T-helper 22 cell (primary cell): ENCODE measurements at regions not wholly inside any gene's neighbourhood (a gene's known extent, or its start where the extent isn't known, plus 50 kb on each side); places are given as distances from the start of the nearest gene placed in this dataset.
"Not testable (repeated sequence)": the region's sequence is repeated elsewhere in the genome, so short reads cannot be mapped to it uniquely, and the experiment has no call there.

ENCODE experiments used
- DNase-seq: peaks from one replicate; pipeline ENCODE4 v3.0.0-alpha.2; 2020; ENCODE audit warnings: low read depth

DNA sequence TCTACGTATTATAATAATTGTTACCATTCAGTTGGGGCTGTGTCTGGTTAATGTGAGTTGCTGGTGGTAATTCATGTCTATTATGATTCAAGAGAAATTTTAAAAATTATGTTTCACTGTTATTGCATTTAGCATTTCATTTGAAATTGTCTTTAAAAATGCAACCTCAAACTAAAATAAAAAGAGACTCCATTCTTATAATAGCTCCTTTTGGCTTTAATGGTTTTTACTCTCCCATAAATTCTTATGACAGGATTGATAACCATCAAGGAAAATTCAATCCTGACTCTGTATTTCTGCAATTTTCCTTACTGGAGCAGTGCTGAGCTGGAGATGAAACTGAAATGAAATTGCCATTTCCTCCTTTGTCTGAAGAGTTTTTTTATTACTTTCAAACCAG, 262.7 kb downstream of the REEP3 start:
- DNase-seq, result no peak

DNA sequence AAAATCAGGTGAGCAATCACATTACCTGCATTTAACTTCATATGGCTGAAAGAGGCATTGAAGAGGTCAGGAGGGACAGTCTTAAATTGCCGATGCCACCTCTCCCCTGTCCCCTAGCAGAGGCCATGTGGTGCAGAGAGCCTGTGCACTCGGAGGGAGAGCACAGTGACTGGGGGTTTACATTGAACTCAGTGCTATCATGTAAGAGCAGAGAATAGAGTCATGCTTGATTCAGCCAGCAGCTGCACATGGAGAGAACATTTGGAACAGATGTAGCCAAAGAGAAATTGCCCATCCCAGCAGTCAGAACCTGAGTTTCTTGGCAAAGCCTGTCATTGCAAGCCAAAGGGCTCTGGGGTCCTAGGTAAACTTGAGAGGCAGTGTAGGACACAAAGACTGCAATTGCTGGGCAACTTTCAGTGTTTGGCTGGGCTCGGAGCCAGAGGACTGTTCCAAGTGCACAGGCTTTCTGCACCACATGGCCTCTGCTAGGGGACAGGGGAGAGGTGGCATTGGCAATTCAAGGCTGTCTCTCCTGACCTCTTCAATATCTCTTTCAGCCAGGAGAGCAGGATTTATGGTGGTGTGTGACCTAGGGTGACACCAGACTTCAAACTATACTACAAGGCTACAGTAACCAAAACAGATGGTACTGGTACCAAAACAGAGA, 267.1 kb downstream of the REEP3 start:
- no peak for DNase-seq

DNA sequence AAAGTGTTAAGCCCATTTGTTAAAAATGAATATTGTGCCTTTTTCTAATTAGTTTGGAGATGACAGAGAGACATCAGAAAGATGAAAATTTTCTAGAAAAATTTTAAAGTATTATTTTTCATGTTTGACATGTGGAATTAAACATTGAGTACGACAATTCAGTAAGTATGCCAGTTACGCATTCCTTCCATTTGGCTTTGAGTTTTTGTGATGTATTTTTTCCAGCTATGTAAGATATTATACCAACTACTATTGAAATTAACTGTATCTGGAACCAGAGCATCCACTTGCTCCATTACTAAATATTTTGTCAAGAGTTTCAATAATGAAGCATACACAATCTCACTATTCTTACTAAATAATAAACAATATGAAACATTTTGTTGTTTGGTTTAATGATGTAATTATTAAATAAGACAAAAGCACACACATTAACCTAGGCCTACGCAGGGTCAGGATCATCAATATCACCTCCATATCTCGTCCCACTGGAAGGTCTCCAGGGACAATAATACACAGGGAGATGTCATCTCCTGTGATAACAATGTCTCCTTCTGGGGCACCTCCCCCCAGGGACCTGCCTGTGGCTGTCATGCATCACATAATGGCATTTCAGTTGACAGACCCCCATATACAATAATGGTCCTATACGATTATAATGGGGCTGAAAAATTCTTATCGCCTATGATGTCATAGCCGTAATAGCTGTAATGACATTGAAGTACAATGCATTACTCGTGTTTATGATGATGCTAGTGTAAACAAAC, 274.1 kb downstream of the REEP3 start:
- no peak for DNase-seq

DNA sequence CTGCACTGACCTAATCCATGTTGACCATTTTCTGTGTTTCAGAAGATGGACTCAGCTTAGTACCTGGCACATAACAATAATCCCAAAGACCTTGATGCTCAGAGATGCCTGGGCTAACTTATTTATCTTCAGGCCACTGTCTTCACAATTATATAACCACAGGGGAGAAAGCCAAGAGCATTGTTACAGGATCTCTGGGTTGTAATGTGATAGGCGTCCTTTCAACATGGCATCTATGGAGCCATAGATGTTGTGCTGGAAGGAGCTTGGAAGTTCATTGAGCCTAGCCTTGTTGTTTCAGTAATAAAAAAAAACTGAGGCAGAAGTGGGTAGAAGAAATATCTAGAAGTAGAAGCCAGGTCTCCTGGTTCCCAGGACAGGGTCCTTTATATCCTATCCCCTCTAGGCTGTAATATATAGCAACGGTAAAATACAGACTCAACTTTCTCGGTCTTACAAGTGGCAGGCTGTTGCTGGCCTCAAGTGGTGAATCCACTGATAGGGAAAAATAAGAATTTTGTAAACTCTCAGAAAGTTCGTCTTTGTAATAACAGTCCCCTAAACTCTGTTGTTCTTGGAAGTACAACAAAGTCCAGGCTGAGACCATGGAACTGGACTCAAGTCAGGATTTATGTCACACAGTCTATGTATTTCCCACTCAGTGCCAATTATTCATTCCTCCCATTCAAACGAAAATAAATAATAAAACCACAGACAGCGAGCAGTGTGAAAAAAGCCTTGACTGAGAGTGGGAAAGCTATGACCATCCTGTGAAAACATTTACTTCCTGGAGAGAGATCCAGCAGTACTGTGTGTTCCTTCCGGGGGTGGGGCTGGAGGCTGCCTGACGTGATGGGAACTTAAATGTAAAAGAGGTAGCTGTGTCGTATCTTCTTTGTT, 277.6 kb downstream of the REEP3 start:
- DNase-seq, result no peak

DNA sequence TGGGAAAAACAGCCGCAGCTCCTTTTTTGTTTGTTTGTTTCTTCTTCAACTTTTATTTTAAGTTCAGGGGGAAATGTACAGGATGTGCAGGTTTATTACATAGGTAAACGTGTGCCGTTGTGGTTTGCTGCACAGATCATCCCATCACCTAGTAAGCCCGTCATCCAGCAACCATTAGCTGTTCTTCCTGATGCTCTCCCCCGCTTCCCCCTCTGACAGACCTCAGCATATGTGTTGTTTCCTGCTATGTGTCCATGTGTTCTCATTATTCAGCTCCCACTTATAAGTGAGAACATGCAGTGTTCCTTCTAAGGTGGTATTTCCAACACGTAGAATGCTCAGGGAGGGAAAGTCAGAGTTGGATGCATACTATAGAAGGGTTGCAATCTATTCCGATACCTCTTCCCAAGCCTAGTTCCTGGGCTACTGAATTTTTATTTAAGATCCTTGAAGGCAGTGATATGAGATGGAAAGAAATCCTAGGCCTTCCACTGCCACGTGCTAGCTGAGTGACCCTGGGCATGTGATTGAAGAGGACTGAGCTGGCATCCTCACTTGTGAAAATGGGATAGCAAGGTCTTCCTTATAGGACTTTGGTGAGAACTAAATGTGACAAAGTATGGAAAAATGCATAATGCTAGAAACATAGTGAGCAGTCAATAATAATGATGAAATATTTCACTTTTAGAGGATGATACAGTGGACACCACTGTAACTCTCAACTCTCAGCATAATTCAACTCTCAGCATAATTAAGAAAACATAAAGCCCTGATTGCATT, 278.5 kb downstream of the REEP3 start:
- no peak for DNase-seq

DNA sequence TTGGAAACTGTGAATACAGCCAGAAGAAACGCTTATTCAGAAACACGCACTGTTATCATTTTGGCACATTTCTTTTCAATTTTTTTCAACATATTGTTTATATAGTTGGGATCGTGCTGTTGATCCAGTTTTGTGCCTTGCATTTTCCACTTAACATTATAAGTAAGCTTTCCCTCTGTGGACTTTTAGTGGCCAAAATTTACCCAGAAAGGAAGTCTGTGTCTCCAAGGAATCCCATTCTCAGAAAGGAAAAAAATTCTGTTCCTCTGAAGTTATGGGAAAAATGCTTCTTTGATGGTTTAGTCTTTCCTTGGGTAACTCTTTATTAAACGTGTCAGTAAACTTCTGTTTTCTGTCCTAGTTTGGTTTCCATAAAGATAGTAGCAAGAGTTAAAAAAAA, 280.0 kb downstream of the REEP3 start:
- no peak for DNase-seq

DNA sequence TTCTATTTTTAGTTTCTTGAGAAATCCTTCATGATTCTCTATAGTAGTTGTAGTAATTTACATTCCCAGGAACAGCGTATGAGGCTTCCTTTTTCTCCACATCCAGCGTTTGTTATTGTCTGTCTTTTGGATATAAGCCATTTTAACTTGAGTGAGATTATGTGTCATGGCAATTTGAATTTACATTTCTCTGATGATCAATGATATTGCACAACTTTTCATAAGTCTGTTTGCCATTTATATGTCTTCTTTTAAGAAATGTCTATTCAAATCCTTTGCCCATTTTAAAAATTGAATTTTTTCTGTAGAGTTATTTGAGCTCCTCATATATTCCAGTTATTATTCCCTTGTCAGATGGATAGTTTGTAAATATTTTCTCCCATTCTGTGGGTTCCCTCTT, 285.1 kb downstream of the REEP3 start:
- DNase-seq, result no peak

DNA sequence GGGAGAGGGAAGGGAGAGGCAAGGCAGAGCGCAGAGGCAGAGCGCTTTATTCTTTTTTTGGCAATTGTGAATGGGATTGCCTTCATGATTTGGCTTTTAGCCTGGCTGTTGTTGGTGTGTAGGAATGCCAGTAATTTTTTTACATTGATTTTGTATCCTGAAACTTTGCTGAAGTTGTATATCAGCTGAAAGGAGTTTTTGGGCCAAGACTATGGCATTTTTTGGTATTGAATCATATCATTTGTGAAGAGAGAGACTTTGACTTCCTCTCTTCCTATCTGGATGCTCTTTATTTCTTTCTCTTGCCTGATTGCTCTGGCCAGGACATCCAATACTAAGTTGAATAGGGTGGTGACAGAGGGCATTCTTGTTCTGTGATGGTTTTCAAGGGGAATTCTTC, 291.3 kb downstream of the REEP3 start:
- no peak for DNase-seq

DNA sequence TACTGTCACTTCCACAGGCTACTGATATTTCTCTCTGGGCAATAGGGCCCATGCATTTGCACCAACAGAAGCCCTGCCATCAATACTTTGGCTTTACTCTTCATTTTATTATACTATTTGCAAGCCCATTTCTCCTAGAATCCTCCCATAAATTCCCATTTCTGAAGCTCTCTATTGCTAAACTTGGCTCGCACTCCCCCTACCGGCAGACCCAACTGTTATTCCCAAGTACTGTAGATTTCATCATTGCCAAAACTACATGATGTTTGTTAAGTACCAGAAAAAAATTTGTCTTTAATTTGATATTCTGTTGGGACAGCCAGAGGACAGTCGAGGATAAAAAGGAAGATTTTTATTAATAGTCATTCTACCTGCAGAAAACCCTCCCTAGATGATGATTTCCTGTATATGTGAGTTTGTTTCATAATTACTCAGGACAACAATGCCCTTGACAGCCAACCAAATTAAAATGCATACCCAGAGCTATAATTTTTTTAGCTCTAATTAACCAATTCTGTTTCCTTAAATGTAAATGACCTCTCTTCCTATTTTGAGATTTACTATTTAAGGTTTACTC, 298.6 kb downstream of the REEP3 start:
- DNase-seq, result no peak

DNA sequence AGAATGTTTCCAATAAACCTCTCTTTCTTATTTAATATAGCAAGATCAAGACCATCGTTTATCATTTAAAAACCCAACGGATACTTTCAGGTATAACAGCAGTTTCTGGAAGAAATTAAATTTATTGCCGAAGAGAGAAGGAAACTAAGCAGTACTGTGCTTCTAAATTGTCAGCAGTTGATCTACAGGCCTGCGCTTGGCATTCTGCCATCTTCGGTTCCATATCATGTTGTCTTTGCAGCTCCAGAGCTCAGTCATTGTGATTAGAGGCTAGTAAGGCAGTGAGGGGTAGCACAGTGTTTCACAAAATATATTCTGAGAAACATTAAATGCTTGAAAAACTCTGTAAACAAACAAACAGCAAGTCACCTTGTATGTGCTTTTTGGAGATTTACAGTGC, 301.3 kb downstream of the REEP3 start:
- no peak for DNase-seq

DNA sequence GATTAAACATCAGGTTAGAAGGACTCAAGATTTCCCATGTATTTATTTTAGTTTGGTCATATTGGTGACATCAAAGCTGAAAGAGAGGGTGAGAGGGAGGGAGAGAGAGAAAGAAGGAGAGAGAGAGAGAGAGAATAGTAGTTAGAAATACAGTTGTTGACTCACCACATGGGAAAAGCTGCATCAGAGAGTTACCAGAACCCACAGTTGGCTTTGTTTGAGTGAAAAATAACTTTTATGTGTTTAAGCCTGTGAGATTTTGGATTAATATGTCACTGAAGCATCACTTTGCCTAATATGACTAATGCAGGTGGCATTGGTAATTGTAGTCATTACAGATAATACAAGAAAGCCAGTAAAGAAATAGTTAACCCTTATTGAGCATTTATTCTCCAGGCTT, 303.9 kb downstream of the REEP3 start:
- DNase-seq, result no peak

DNA sequence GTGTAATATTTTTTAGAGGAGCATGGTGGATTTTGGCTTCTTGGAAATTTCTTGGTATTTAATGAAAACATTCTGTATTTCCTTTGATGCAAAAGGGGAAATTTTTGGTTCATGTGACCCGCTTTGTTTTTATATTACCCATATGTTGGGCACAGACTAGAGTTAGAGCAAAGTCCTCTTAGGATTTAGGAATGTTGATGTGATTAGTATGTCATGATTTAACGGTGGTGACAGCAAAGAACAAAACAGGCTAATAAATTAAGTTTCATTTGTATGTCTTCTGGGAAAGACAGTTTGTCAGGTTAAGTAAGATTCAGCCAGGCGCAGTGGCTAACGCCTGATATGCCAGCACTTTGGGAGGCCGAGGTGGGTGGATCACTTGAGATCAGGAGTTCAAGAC, 304.6 kb downstream of the REEP3 start:
- no peak for DNase-seq

DNA sequence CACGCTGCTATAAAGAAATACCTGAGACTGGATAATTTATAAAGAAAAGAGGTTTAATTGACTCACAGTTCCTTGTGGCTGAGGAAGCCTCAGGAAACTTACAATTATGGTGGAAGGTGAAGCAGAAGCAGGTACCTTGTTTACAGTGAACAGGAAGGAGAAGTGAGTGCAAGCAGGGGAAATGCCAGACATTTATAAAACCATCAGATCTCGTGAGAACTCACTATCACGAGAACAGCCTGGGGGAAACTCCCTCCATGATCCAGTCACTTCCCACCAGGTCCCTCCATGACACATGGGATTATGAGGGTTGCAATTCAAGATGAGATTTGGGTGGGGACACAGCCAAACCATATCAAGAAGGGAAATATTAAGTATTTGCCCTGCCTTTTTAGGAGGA, 305.8 kb downstream of the REEP3 start:
- DNase-seq, result not testable (repeated sequence)

DNA sequence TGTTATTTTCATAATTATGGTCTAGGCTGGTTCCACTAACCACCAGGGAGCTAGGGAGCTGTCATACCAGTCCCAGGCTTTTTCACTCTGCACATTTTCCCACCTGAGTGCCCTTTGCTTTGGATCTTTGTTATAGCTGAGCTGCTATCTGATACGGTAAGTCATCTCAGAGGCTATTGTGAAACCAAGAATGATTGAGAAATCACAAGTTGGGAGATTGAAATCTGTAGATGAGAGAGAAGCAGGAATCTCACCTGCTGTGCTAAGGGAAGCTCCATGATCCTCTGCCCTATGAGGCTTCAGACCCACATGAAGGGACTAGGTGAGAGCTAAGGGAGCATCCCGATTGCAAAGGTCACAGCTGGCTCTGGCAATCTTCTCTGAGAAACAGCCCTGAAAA, 307.8 kb downstream of the REEP3 start:
- DNase-seq, result no peak

DNA sequence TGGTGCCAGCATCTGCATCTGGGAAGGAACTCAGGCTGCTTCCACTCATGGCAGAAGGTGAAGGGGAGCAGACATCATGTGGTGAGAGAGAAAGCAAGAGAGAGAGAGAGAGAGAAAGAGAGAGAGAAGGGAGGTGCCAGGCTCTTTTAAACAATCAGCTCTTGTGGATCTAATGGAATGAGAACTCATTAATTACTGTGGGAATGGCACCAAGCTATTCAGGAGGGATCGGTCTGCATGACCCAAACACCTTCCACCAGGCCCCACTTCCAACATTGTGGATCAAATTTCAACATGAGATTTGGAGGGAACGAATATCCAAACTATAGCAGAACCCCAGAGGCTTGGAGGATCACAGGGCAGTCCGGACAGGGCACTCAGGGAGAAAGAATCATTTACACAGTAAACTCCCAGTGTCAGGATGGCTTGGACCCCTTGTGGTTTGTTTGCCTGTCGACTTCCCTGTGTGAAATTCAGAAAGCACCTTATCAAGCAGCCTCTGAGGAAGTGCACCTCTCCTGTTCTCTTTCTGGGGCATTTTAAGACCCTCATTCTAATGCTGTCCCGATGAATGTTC, 308.5 kb downstream of the REEP3 start:
- DNase-seq, result no peak

DNA sequence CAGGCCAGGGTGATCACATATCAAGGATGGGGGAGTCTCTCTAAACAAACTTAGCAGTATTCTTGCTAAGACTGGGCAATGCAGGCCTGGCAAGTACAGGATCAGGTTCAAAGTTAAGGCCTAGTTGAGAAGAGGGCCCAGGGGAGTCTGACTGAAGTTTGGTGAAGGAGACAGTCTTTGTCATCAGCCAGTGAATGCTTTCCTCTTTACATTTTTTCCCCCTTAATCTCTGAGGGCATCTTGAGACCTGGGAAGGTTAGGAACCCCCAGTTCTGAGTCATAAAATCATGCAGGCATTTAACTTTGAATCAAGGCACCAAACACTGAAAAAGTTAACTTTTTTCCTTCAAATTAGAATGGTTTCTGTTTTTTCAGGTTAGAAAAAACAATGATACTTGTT, 311.5 kb downstream of the REEP3 start:
- no peak for DNase-seq

DNA sequence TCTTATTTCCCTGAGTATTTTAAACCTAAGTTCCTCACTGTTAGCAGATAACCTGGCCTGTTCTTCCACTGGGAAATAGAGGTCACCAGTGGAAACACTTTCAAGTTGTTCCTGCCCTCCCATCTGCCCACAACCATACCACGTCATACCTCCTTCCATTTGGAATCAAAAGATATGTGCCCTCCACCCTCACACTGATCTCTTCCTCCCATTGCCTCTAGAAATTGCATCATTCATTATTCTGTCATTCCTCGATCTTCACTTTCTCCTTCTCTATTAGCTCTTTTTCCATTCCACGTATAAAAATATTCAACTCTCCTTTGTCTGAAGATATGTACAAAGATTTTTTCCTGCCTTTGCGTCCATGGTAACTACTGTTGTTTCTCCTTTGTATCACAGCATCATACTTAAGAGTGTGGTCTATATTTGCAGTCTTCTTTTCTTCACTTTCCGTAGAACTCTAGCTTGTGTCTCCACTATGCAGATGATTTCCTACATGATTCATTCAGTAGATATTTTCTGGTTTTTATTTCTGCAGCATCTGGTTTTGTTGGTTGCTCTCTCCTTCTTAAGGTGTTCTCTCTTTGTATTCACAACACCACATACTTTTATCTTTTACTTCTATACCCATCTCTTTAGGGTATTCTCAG, 312.3 kb downstream of the REEP3 start:
- DNase-seq, result no peak

DNA sequence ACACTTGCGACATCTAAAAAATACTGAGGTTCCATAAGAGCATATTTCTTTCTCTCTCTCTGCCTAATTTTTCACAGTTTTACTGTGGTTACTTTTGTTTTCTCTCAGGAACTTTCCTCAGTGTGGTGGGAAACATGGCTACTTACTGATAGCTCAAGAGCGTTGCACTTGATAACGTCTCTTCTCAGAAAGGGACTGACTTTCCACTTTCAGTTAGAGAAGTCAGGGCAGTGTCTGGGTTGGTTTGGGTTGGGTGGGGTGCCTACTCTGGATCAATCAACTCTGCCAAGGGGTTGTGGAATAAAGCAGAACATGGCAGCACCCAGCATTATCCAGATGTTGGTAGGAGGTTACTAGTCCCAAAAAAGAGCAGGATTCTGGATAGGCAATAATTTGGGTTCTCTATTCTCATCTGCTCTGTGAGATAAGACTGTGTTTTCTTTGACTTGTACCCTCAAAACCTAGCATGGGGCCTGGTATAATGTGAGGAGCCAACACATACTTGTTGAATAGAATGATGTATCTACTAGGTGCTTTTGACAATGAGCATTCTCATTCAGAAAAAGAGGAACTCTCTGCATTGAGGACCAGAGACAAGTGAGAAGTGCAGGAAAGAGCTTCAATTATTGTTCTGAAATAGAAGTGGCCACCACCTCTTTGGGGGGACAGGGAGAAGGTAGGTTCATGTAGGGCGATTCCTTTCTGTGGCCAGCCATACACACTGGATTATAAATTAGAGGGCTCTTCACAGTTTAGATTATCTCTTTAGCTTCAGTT, 315.7 kb downstream of the REEP3 start:
- no peak for DNase-seq

DNA sequence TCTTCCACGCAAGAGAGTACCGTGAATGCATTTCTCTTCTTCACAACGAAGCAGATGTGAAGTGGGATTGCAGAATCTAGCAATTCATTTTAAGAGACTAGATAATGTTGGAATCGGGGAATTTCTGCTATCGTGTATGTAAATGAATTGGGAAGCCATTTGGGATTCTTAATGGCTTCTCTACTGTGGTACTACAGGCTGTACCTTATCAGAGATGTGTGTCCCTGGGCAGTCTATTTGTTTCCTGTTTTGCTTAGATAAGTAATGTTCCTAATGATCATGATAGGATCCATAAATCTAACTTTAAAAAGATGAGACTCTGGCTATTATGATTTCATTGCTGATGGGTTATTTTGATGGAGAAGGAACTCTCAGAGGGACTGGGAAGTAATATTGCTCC, 320.6 kb downstream of the REEP3 start:
- no peak for DNase-seq

DNA sequence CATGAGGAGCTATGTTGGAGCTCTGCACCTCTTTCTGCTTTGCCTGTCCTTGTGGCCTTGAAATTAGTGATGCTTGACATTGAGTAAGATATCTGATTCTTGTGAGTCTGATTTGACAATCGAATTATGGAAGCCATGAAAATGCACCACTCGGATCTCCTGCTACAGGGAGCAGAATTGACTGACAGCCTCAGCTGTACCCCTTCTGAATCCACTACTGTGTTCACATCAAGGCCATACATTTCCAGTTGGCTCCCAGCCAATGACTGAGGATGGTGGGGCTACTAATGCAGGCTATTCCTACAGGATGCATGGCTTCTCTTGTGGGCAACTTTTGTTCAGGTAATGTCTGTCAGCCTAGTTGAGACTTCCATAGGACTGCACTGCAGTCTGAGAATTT, 321.9 kb downstream of the REEP3 start:
- no peak for DNase-seq
